B cell (primary cell): ENCODE measurements at regions not wholly inside any gene's neighbourhood (a gene's known extent, or its start where the extent isn't known, plus 50 kb on each side); places are given as distances from the start of the nearest gene placed in this dataset.

Experiments used
- CTCF ChIP-seq: fragments of 200-600 bp; IDR thresholded peaks from one replicate; pipeline ENCODE4 v1.8.0; 2022; ENCODE audit warnings: antibody characterized with exemption, mild to moderate bottlenecking
- EZH2 ChIP-seq: IDR thresholded peaks from 2 replicates; pipeline ENCODE4 v1.6.1; 2012; ENCODE audit warnings: borderline replicate concordance, low read depth, mild to moderate bottlenecking, moderate library complexity, low read length; ENCODE audit not compliant: insufficient read depth, poor library complexity, severe bottlenecking

- TF ChIP-seq CTCF (no peak), EZH2 (no peak)
Measured at GRCh38 chr10:128887856-128888255, 579.2 kb upstream of the MGMT start.
